Epithelial cell of esophagus (primary cell): ENCODE measurements at regions not wholly inside any gene's neighbourhood (a gene's known extent, or its start where the extent isn't known, plus 50 kb on each side); places are given as distances from the start of the nearest gene placed in this dataset.
A peak's percentile ranks its signal among the peaks of the same experiment; 100 is the strongest.

Experiments used
- DNase-seq: peaks from one replicate; pipeline ENCODE4 v3.0.0; 2010; ENCODE audit warnings: low read depth
- H3K4me3 ChIP-seq: 2 replicates; pipeline ENCODE4 v1.5.1; 2011; ENCODE audit warnings: mild to moderate bottlenecking, low read length, control low read depth
- TF ChIP-seq, protein P1 (sequence below): IDR thresholded peaks from 2 replicates; pipeline ENCODE4 v1.5.1; 2011; ENCODE audit warnings: low read depth, mild to moderate bottlenecking, low read length, control low read depth, inconsistent platforms; ENCODE audit not compliant: insufficient read depth; ENCODE audit errors: missing control alignments

DNA sequence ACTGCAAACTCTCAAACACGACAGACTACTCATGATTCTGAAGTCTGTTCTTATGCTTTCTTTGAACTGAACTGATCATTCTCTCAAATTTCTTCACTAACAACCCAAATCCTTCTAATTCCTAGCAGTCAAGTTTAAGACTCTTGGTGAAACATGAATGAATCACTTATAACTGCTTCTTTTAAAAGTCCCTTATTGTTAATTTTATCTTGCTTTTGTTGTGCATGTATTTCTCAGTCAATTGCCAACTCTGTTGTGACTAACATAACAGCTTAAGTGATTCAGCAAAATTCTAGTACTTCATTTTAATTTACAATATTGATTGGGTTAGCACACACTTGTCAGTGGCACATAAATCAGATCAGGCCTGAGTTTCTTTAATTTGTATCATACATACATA, 357.0 kb upstream of the FSIP2 start:
- no peak overlapping the region for H3K4me3 ChIP-seq
- peak; percentile 21 for DNase-seq
- TF ChIP-seq, protein P1, sequence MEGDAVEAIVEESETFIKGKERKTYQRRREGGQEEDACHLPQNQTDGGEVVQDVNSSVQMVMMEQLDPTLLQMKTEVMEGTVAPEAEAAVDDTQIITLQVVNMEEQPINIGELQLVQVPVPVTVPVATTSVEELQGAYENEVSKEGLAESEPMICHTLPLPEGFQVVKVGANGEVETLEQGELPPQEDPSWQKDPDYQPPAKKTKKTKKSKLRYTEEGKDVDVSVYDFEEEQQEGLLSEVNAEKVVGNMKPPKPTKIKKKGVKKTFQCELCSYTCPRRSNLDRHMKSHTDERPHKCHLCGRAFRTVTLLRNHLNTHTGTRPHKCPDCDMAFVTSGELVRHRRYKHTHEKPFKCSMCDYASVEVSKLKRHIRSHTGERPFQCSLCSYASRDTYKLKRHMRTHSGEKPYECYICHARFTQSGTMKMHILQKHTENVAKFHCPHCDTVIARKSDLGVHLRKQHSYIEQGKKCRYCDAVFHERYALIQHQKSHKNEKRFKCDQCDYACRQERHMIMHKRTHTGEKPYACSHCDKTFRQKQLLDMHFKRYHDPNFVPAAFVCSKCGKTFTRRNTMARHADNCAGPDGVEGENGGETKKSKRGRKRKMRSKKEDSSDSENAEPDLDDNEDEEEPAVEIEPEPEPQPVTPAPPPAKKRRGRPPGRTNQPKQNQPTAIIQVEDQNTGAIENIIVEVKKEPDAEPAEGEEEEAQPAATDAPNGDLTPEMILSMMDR = no peak

DNA sequence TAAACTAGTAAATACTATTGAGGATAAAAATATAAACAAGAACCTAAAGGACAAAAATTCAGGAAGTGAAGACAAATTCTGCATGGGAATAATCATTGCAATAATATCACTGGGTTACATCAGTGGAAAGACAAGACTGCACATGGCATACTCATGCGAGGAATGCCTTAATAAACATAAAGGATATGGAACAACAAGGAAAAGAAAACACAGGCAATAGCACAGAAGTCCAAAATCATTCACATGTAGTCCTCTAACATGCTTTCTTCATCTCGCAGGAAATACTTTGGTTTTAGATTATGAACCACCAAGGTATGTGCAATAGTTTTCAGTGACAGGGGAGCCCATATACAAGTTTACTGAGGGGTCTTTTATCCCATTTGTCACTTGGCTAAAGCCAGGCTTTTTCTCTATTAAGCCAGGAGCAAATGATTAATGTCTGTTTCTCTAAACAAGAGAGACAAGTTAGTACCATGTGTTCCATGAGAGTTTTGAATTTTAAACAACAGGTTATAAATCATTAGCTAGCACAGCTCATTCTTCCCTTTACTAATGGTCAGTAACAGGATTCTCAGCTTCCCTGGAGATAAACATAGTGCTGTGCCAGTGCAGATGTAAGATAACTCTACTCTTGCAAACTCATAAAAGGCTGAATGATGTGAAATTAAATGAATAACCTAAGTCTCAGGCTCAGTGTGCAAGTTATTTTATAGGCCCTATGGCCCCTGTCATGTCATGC, 353.6 kb upstream of the FSIP2 start:
- TF ChIP-seq, protein P1 = no peak
- DNase-seq = peak; percentile 25
- H3K4me3 ChIP-seq = no peak overlapping the region

DNA sequence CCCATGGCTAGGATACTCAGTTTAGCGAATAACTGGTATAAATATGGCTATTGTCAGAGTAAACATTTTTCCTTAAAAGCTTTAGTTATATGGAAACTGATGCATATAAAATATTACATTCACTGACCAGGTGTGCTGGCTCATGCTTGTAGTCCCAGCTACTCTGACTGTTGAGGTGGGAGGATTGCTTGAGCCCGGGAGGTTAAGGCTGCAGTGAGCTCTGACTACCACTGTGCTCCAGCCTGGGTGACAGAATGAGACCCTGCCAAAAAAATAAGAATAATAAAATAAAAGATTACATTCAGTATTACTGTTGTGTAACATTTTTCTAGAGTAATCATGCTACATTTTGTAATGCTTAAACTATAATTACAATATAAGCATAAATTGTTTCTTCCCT, 350.4 kb upstream of the FSIP2 start:
- TF ChIP-seq, protein P1 = no peak
- no peak for DNase-seq
- no peak overlapping the region for H3K4me3 ChIP-seq

DNA sequence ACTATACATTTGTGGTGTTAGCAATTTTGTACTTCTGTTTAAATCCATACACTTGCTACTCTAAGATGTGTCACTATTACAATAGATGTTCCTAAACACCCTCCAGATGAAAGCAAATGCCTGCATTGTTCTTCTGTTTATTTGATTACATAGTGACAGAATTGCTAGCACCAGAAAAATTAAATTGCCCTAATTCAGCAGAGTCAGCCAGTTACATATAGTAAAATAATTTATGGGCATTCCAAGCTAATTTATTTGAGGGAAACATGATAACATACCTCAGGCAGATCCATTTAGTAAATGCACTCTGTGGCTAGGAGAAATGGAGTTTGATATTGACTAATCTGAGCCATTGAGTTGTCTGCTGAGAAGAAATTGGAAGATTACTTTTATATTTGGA, 347.1 kb upstream of the FSIP2 start:
- DNase-seq = no peak
- TF ChIP-seq, protein P1 = no peak
- H3K4me3 ChIP-seq = no peak overlapping the region

DNA sequence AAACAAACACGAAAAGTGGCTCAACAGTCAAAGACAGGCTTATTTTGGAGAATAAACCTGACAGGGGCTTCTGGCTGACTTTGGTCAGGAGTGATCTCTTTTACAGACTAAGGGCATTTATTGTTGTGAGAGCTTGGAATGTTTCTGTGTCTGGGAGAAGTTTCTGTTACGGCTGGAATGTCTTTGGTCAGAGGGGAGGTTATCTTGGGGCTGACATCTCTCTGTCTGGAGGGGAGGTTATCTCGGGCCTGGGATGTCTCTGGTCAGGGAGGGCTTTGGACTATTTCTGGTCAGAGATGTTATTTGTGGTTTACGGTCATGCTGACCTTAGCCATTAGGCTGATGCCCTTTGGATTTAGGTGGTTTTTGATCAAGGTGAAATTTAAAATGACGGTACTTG, 345.5 kb upstream of the FSIP2 start:
- no peak for DNase-seq
- no peak overlapping the region for H3K4me3 ChIP-seq
- TF ChIP-seq, protein P1 = no peak

DNA sequence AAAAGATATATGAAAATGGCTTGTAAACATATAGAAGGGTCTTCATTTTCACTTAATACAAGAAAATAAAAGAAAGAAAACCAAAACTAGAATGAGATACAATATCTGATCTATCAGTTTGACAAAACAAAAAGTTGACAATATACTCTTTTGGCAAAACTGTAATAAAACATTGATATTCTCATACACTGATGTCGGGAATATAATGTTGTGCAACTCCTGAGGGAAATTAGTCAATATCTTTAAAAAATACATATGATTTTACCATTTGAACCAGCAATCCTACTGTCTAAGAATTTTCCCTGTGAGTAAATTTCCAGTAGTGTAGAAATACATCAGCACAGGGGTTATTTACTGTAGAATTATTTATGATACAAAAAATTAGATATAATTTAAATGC, 336.1 kb upstream of the FSIP2 start:
- TF ChIP-seq, protein P1 = no peak
- DNase-seq = no peak
- H3K4me3 ChIP-seq = no peak overlapping the region

DNA sequence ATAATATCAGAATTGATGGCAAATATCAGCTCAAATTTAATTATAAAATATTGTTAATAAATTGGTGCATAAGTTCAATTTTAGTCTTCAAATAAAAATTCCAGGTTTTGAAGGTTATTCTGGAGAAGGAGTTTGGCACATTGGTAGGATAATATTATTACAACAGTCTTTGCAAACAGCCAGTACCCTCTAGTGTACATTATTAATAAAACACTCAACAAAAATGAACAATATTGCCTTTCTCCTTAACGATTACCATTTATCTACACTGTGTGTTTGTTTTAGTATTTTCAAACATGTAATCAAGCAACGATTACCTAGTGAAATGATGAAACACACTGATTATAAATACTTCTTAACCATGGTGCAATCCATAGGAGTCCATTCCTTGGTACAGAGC, 334.0 kb upstream of the FSIP2 start:
- no peak overlapping the region for H3K4me3 ChIP-seq
- TF ChIP-seq, protein P1 = no peak
- no peak for DNase-seq
